GM13977 (cell line): ENCODE measurements at regions not wholly inside any gene's neighbourhood (a gene's known extent, or its start where the extent isn't known, plus 50 kb on each side); places are given as distances from the start of the nearest gene placed in this dataset.

ENCODE experiments used
- DNase-seq: peaks from one replicate; pipeline ENCODE4 v3.0.0; 2012; ENCODE audit warnings: low spot score
- CTCF ChIP-seq: IDR thresholded peaks from 2 replicates; pipeline ENCODE4 v1.5.1; 2012; ENCODE audit warnings: mild to moderate bottlenecking, control low read depth; ENCODE audit not compliant: insufficient read depth; ENCODE audit errors: extremely low read depth, missing control alignments
- in situ Hi-C: fragments of 300-500 bp; cut with MboI; formaldehyde crosslinking; loops from one replicate; pipeline ENCODE4 v1.12.0; 2022; ENCODE audit warnings: low sequenced_read_pairs, low pct_unique_long_range_greater_than_20kb, mixed read lengths, inconsistent platforms; ENCODE audit not compliant: unreplicated experiment

GRCh38 chr2:163474889-163475288 lies 260.9 kb downstream of the FIGN start:
- TF ChIP-seq CTCF = no peak
- in situ Hi-C loops = no loop called here
- no peak for DNase-seq

GRCh38 chr2:163474319-163474744 lies 261.5 kb downstream of the FIGN start:
- TF ChIP-seq CTCF = no peak
- no peak for DNase-seq
- in situ Hi-C loops = no loop called here

- DNase-seq = no peak
- in situ Hi-C loops = no loop called here
- no peak for TF ChIP-seq CTCF
These were observed 263.9 kb downstream of the FIGN start for GRCh38 chr2:163471947-163472346.

- TF ChIP-seq CTCF = no peak
- DNase-seq = no peak
- in situ Hi-C loops = no loop called here
These were observed 266.2 kb downstream of the FIGN start for GRCh38 chr2:163469561-163469962.

GRCh38 chr2:163467251-163467630 lies 268.6 kb downstream of the FIGN start:
- in situ Hi-C loops = no loop called here
- DNase-seq = no peak
- no peak for TF ChIP-seq CTCF

GRCh38 chr2:163466331-163467250 lies 269.2 kb downstream of the FIGN start:
- in situ Hi-C loops = no loop called here
- DNase-seq = no peak
- no peak for TF ChIP-seq CTCF
